OCI-LY3 (cell line): ENCODE measurements at regions not wholly inside any gene's neighbourhood (a gene's known extent, or its start where the extent isn't known, plus 50 kb on each side); places are given as distances from the start of the nearest gene placed in this dataset.

Experiments
- H2AFZ ChIP-seq: fragments of 200-600, 300-600 bp; shearing (Covaris generic); 2 replicates; pipeline ENCODE4 v1.6.0; 2014; ENCODE audit warnings: antibody characterized with exemption, low read depth, low read length
- H3K27ac ChIP-seq: fragments of 200-600, 300-600 bp; sonication (generic); 2 replicates; pipeline ENCODE4 v1.5.1; 2014; ENCODE audit warnings: mild to moderate bottlenecking, low read length, moderate library complexity, mixed read lengths
- H3K27me3 ChIP-seq: fragments of 200-600, 300-600 bp; sonication (generic); 2 replicates; pipeline ENCODE4 v1.6.1; 2014; ENCODE audit warnings: low read depth, low read length, mixed read lengths
- H3K36me3 ChIP-seq: fragments of 200-600, 300-600 bp; sonication (generic); replicated peaks from 2 replicates; pipeline ENCODE3; 2014; ENCODE audit warnings: low read depth, low read length, mixed read lengths
- H3K4me1 ChIP-seq: fragments of 300-600, 200-600 bp; sonication (generic); 2 replicates; pipeline ENCODE4 v1.6.1; 2014; ENCODE audit warnings: low read length, mixed read lengths
- H3K4me2 ChIP-seq: fragments of 200-600, 300-600 bp; sonication (generic); 2 replicates; pipeline ENCODE4 v1.6.1; 2014; ENCODE audit warnings: low read length, mixed read lengths
- H3K4me3 ChIP-seq: fragments of 300-600, 200-600 bp; sonication (generic); 2 replicates; pipeline ENCODE4 v1.5.1; 2014; ENCODE audit warnings: antibody characterized with exemption, mild to moderate bottlenecking, low read length, moderate library complexity
- H3K79me2 ChIP-seq: fragments of 300-600, 200-600 bp; shearing (Covaris generic); 2 replicates; pipeline ENCODE4 v1.6.1; 2014; ENCODE audit warnings: mild to moderate bottlenecking, low read length, mixed read lengths
- H3K9ac ChIP-seq: fragments of 300-600, 200-600 bp; shearing (Covaris generic); 2 replicates; pipeline ENCODE4 v1.6.0; 2014; ENCODE audit warnings: mild to moderate bottlenecking, low read length, moderate library complexity
- H3K9me3 ChIP-seq: fragments of 200-600, 300-600 bp; shearing (Covaris generic); 2 replicates; pipeline ENCODE4 v1.6.1; 2014; ENCODE audit warnings: low read length, mixed read lengths; ENCODE audit not compliant: insufficient read depth
- H4K20me1 ChIP-seq: fragments of 200-600, 300-600 bp; sonication (generic); 2 replicates; pipeline ENCODE4 v1.6.1; 2016; ENCODE audit warnings: low read length, mixed read lengths; ENCODE audit not compliant: insufficient read depth
- CTCF ChIP-seq: fragments of 200-600, 300-600 bp; sonication (generic); IDR thresholded peaks from 2 replicates; pipeline ENCODE4 v1.5.1; 2014; ENCODE audit warnings: antibody characterized with exemption, low read length, low read depth
- EZH2phosphoT487 ChIP-seq: fragments of 200-600 bp; shearing (Covaris generic); IDR thresholded peaks from 2 replicates; pipeline ENCODE4 v1.6.1; 2018; ENCODE audit warnings: antibody characterized with exemption, mixed run types, low read depth

- H3K9ac ChIP-seq, result no peak overlapping the region
- H3K4me1 ChIP-seq, result peaks cover 1% of the 10 kb centered on the region; the same call in 1 of the 2 replicates
- no peak overlapping the region for H2AFZ ChIP-seq
- no peak overlapping the region for H3K4me3 ChIP-seq
- H3K79me2 ChIP-seq, result no peaks in the 10 kb centered on the region
- H3K36me3 ChIP-seq, result no peaks in the 10 kb centered on the region
- TF ChIP-seq CTCF (no peak), EZH2phosphoT487 (no peak)
- no peak overlapping the region for H3K27ac ChIP-seq
- H4K20me1 ChIP-seq, result no peaks in the 10 kb centered on the region
- no peaks in the 10 kb centered on the region for H3K27me3 ChIP-seq
- H3K4me2 ChIP-seq, result no peak overlapping the region
- no peaks in the 10 kb centered on the region for H3K9me3 ChIP-seq
These were observed 348.2 kb downstream of the MATN1 start for GRCh38 chr1:30375156-30375555.

GRCh38 chr1:30374400-30375070 is 348.9 kb downstream of the MATN1 start:
- H4K20me1 ChIP-seq, result no peaks in the 10 kb centered on the region
- no peaks in the 10 kb centered on the region for H3K27me3 ChIP-seq

GRCh38 chr1:30373471-30374399 is 349.6 kb downstream of the MATN1 start:
- H3K27ac ChIP-seq, result no peak overlapping the region
- TF ChIP-seq CTCF (no peak), EZH2phosphoT487 (no peak)
- H3K4me3 ChIP-seq, result no peak overlapping the region
- H3K4me2 ChIP-seq, result no peak overlapping the region
- no peaks in the 10 kb centered on the region for H3K79me2 ChIP-seq
- no peak overlapping the region for H2AFZ ChIP-seq
- no peaks in the 10 kb centered on the region for H3K9me3 ChIP-seq
- no peaks in the 10 kb centered on the region for H4K20me1 ChIP-seq
- H3K4me1 ChIP-seq, result no peaks in the 10 kb centered on the region
- H3K36me3 ChIP-seq, result no peaks in the 10 kb centered on the region
- H3K27me3 ChIP-seq, result no peaks in the 10 kb centered on the region
- H3K9ac ChIP-seq, result no peak overlapping the region

More at GRCh38 chr1:30374400-30375070, 348.9 kb downstream of the MATN1 start:
- Histone ChIP-seq H3K9me3 (no peaks in the 10 kb centered on the region), H3K27ac (no peak overlapping the region), H3K79me2 (no peaks in the 10 kb centered on the region), H3K4me2 (no peak overlapping the region), H3K4me1 (no peaks in the 10 kb centered on the region), H3K9ac (no peak overlapping the region), H3K4me3 (no peak overlapping the region), H3K36me3 (no peaks in the 10 kb centered on the region), H2AFZ (no peak overlapping the region)
- TF ChIP-seq EZH2phosphoT487 (no peak), CTCF (no peak)

- TF ChIP-seq CTCF (no peak), EZH2phosphoT487 (no peak)
- H3K4me2 ChIP-seq, result no peak overlapping the region
- H3K27me3 ChIP-seq, result no peaks in the 10 kb centered on the region
- no peak overlapping the region for H2AFZ ChIP-seq
- no peak overlapping the region for H3K27ac ChIP-seq
- no peak overlapping the region for H3K4me3 ChIP-seq
- H3K9ac ChIP-seq, result no peak overlapping the region
- no peaks in the 10 kb centered on the region for H3K9me3 ChIP-seq
- no peaks in the 10 kb centered on the region for H4K20me1 ChIP-seq
- H3K79me2 ChIP-seq, result no peaks in the 10 kb centered on the region
- no peaks in the 10 kb centered on the region for H3K36me3 ChIP-seq
- no peaks in the 10 kb centered on the region for H3K4me1 ChIP-seq
These were observed 350.5 kb downstream of the MATN1 start for GRCh38 chr1:30372792-30373433.
